Brain pericyte (primary cell): ENCODE measurements at regions not wholly inside any gene's neighbourhood (a gene's known extent, or its start where the extent isn't known, plus 50 kb on each side); places are given as distances from the start of the nearest gene placed in this dataset.
"Not testable (repeated sequence)": the region's sequence is repeated elsewhere in the genome, so short reads cannot be mapped to it uniquely, and the experiment has no call there.

ENCODE experiments used
- DNase-seq: peaks from one replicate; pipeline ENCODE4 v3.0.0-alpha.2; 2012; ENCODE audit warnings: low read depth, low spot score

GRCh38 chr6:4460586-4461475 is 315.4 kb upstream of the CDYL start:
- DNase-seq: no peak

- DNase-seq: no peak
Observed at GRCh38 chr6:4459996-4460395, 316.2 kb upstream of the CDYL start.

DNA sequence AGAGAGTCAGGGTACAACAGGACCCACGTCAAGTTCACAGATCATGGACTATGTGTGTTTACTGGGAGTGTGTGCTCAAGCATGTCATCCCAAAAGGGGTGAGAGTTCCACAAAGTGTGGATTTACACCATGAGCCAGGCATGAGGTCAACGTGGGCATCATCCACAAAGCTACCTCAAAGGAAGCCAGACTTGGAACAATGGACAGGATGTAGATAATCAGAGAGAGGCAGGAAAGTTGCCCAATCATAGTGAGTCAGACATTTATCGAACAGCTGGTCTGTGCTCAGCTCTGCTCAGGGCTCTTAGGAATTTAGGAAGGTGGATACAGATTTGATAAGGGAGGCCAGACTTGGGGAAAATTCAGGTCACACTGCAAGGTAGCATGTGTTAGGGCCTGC is 317.2 kb upstream of the CDYL start:
- DNase-seq: no peak

DNA sequence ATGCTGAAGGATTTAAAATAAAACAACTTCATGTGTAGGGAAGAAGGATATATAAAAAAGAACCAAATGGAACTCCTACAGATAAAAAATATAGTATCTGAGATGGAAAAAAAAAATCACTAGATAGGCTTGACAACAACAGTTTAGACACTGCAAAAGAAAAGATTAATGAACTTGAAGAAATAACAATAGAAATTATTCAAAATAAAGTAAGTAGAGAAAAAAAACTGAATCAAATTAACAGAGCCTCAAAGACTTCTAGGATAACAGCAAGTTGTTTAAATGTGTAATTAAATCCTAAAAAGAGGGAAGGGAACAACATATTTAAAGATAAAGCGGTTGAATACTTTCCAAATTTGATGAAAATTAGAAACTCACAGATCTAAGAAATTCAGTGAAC is 316.3 kb upstream of the ECI2 start:
- no peak for DNase-seq

DNA sequence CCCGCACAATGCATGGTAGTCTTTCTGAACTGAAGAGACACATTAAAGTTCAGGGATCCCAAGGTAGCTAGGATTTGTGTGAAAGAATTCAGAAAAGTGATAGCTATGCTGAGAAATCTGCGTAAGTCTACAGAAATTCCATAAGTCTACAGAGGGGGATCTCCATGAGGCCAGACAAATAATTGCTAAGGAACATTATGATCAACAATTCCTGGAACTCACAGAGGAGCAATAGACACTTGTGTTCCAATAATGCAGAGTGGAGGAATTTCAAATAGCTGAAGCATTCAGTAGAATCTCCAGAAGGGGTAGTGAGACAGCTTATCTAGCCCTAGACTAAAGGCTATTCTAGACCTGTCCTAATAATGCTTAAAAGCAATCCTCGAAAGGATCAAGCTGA is 315.7 kb upstream of the ECI2 start:
- DNase-seq: no peak

GRCh38 chr6:4450237-4450636 is 314.9 kb upstream of the ECI2 start:
- DNase-seq: no peak

GRCh38 chr6:4449409-4449808 is 314.0 kb upstream of the ECI2 start:
- no peak for DNase-seq

DNA sequence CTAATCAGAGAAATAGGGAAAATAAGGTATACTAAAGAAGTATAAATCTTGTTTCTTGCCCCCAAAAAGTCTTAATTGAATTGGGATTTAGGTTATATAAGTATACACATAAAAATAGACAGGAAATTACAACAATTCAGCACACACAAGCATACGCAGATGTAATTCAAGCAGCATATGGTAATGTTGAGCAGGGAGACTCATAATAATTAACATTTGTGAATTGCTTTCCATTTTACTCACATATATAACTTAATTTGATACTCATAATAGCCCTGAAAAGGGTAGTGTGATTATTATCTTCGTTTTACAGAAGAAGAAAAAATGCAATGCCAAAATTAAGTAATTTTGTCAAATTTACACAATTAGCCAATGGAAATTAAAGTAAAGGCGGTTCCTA is 313.5 kb upstream of the ECI2 start:
- no peak for DNase-seq

DNA sequence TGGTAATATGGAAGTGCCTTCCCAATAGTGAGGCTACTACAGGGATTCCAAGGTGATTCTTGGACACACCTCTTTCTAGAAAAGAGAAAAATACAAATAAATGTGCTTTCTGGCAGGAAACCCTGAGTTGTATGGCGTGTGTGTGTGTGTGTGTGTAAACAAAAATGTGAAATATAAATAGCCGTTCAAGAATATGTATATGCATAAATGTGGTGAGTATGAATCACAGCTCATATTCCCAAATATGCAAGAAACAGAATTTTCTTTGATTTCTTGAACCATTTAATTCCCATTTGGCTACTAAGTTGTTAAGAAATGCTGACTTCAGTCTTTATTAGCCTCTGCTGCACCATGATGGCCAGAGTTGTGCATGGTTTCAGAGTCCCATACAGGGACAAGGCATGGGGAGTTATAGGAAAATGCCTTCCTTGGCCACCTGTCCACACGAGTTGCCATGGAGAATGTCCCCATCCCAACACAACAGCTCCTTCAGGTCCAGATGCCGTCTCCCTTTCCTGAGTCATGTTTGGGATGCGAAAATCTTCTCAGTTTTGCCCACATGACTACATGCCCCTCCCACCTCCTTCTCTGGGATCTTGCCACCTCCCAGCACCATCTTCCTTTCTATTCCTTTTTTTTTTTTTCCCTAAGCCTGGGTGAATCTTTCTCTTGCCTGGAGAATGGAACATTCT is 312.4 kb upstream of the ECI2 start:
- no peak for DNase-seq

DNA sequence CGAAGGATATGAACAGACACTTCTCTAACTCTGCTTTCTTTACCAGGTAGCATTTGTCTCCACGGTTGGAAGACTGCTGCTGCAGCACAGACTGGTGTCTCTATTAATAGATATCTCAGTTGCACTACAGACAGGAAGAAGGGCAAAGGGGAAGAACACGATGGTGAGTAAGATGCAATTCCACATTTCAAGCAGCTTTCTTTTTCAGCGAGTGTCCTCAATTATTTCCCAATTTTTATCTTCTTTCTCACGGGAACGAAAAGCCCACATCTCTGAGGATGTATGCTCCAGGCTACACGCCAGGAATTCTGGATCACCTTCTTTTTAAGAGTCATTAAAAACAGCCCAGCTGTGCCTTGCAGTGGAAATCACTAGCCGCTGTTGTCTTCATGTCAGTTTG is 311.6 kb upstream of the ECI2 start:
- DNase-seq: peak; percentile 18

DNA sequence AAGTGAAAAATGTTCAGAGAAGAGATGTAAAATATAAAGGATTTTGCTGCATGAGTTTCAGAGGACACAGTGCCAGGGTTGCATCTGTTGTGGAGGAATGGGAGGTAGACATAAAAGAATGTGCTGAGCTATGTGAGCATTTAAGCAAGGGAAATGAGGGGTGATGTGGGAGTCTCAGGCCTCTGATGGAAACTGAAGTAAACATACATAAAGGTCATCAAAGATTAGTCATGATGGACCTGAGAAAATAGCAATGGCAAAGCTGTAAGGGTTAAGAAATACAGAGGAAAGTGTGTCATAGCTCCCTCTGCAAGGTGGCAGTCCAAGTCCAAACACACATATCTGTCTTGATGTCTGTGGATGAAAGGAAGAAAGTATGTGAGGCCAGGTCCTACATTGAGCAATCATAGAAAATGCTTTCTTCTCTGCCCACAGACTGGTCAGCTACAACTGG is 306.6 kb upstream of the ECI2 start:
- no peak for DNase-seq

DNA sequence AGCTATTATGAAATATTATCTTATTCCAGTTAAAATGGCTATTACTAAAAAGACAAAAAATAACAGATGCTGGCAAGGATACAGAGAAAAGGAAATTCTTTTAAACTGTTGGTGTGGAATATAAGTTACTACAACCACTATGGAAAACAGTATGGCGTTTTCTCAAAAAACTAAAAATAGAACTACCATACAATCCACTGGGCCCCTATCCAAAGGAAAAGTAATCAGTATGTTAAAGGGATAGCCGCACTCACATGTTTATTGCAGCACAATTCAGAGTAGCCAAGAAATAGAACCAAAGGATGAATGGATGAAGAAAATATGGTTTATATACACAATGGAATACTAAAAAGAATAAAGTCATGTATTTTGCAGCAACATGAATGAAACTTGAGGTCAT is 303.8 kb upstream of the ECI2 start:
- no peak for DNase-seq

GRCh38 chr6:4437342-4437741 is 302.0 kb upstream of the ECI2 start:
- no peak for DNase-seq

DNA sequence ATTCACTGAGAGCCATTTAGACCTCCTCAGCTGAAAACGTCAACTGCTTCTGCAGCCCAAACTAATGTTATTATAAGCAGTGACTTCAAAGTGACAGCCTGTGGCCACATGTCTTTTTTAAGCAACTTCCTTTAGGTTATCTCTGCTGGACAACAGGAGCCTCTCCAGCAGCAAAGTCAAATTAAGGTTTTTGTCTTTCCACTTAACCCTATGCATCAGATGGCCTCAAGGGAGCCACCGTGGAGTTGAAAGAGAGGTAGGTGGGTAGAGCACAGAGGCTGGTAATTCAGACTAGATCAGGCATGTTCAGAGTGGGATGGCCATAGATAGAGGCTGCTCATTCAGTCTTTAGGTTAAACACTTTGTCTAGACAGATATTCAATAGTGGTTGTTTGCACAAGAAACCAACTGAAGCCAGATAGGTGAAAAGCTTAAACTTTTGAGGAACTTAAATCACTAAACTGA is 300.6 kb upstream of the ECI2 start:
- no peak for DNase-seq

- no peak for DNase-seq
Observed at GRCh38 chr6:4434655-4435054, 299.3 kb upstream of the ECI2 start.

DNA sequence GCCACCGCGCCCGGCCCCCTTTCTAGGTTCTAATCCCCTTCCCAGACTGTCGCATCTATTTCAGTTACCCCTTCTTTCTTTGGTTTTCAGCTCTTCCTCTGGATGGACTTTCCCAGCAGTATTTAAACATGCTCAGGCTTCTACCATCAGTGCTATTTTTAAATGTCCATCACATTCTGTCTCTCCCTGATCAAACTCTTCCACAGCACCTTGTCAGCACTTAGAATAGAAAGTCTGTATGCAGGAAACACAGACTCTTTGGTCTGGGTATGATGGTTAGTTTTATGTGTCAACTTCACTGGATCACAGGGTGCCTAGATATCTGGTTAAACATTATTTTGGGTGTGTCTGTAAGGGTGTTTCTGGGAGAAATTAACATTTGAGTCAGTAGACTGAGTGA is 297.8 kb upstream of the ECI2 start:
- no peak for DNase-seq

- DNase-seq: no peak
Observed at GRCh38 chr6:4426968-4427367, 291.6 kb upstream of the ECI2 start.

GRCh38 chr6:4421837-4422236 is 286.5 kb upstream of the ECI2 start:
- no peak for DNase-seq

- DNase-seq: no peak
Observed at GRCh38 chr6:4420160-4420865, 284.9 kb upstream of the ECI2 start.

GRCh38 chr6:4415549-4415948 is 280.2 kb upstream of the ECI2 start:
- no peak for DNase-seq

DNA sequence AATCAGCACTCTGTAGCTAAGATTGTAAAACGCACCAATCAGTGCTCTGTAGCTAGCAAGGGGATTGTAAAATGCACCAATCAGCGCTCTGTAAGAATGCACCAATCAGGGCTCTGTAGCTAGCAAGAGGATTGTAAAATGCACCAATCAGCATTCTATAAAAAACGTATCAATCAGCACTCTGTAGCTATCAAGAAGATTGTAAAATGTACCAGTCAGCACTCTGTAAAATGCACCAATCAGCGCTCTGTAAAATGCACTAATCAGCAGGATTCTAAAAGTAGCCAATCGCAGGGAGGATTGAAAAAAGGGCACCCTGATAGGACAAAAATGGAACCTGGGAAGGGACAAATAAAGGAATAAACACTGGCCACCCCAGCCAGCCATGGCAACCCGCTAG is 278.7 kb upstream of the ECI2 start:
- not testable (repeated sequence) for DNase-seq

GRCh38 chr6:4413073-4413472 is 277.7 kb upstream of the ECI2 start:
- no peak for DNase-seq
